ENCODE measurements at regions not wholly inside any gene's neighbourhood (a gene's known extent, or its start where the extent isn't known, plus 50 kb on each side); places are given as distances from the start of the nearest gene placed in this dataset.

- TF ChIP-seq CTCF (conservative IDR thresholded peaks at IDR 0.05) (no peak), EZH2 (IDR thresholded peaks at IDR 0.05; ENCODE audit: low read depth) (no peak)
Measured at GRCh38 chr20:10790013-10790412, 116.2 kb upstream of the JAG1 start.
